A549 (cell line): ENCODE measurements at regions not wholly inside any gene's neighbourhood (a gene's known extent, or its start where the extent isn't known, plus 50 kb on each side); places are given as distances from the start of the nearest gene placed in this dataset.

ENCODE experiments used
- ATAC-seq, 2 experiments: fragments of 200-7000 bp in 1 of 2; fragments of >200 bp in 1 of 2; cut with Nextera tagmentation in 1 of 2; cut with Tn5 transposase in 1 of 2; 3 replicates each; pipeline versions ENCODE4 v1.8.0 to v1.9.1; 2018 to 2020; ENCODE audit warnings: mild to moderate bottlenecking in 1 of 2, moderate library complexity in 1 of 2
- CTCF ChIA-PET: fragments of 300-600 bp; sonication (Branson Sonifier 250); formaldehyde crosslinking; extraction: SDS; loops from one replicate; lab custom pipeline; 2021; ENCODE audit warnings: antibody characterized with exemption, inconsistent platforms; lab: Yijun Ruan, JAX
- POLR2A ChIA-PET: fragments of 350-600 bp; formaldehyde crosslinking; extraction: SDS; loops from one replicate; lab custom pipeline; 2021; ENCODE audit warnings: antibody characterized with exemption, inconsistent platforms; lab: Yijun Ruan, JAX
- DNase-seq, 2 experiments: peaks; one replicate each; pipeline versions ENCODE4 v3.0.0 to v3.0.0-alpha.2; 2011 to 2016; ENCODE audit warnings: low read depth in 1 of 2, low spot score in 1 of 2
- FAIRE-seq: peaks from 2 replicates; lab custom pipeline; 2011; peaks lifted over from hg19 to GRCh38; lab: Jason Lieb, UNC
- H3K27ac ChIP-seq, 2 experiments: fragments of >200 bp; sonication (Bioruptor Twin); formaldehyde crosslinking; 3 replicates each; pipeline ENCODE4 v1.5.1; 2016 to 2017
- H3K4me1 ChIP-seq: fragments of >200 bp; sonication (Bioruptor Twin); formaldehyde crosslinking; 3 replicates; pipeline ENCODE4 v1.6.1; 2016
- H3K4me2 ChIP-seq: fragments of >200 bp; sonication (Bioruptor Twin); formaldehyde crosslinking; 3 replicates; pipeline ENCODE4 v1.6.1; 2016
- H3K4me3 ChIP-seq: fragments of >200 bp; sonication (Bioruptor Twin); formaldehyde crosslinking; 3 replicates; pipeline ENCODE4 v1.5.1; 2016
- H3K9me3 ChIP-seq: fragments of >200 bp; sonication (Bioruptor Twin); formaldehyde crosslinking; 3 replicates; pipeline ENCODE4 v1.6.1; 2016
- BHLHE40 ChIP-seq: IDR thresholded peaks from 2 replicates; pipeline ENCODE4 v1.6.1; 2012; ENCODE audit warnings: low read depth, low read length, inconsistent platforms
- CBX2 ChIP-seq: fragments of 200-600 bp; sonication (generic); IDR thresholded peaks from 2 replicates; pipeline ENCODE4 v1.6.1; 2016; ENCODE audit warnings: low read depth, mild to moderate bottlenecking, borderline replicate concordance
- CBX8 ChIP-seq: fragments of 200-600 bp; sonication (generic); IDR thresholded peaks from 2 replicates; pipeline ENCODE4 v1.6.1; 2016
- CEBPB ChIP-seq, 2 experiments: fragments of >200 bp in 1 of 2; sonication (Bioruptor Twin) in 1 of 2; formaldehyde crosslinking in 1 of 2; IDR thresholded peaks; 2 replicates each; pipeline ENCODE4 v1.6.1; 2012 to 2016
- EHF ChIP-seq: fragments of 250-450 bp; sonication (Bioruptor Pico); IDR thresholded peaks from 2 replicates; pipeline ENCODE4 v1.5.0; 2020; ENCODE audit warnings: mild to moderate bottlenecking
- HEYL ChIP-seq: fragments of 250-450 bp; sonication (Bioruptor Pico); IDR thresholded peaks from 2 replicates; pipeline ENCODE4 v1.8.0; 2021; ENCODE audit warnings: mild to moderate bottlenecking, moderate library complexity
- HOXB13 ChIP-seq: fragments of 250-450 bp; sonication (Bioruptor Pico); IDR thresholded peaks from 2 replicates; pipeline ENCODE4 v1.5.0; 2020; ENCODE audit warnings: low read depth, mild to moderate bottlenecking, moderate library complexity
- JUN ChIP-seq, 2 experiments: fragments of >200 bp; sonication (Bioruptor Twin); formaldehyde crosslinking; IDR thresholded peaks; 2 replicates in 1 of 2; 3 replicates in 1 of 2; pipeline ENCODE4 v1.6.1; 2016 to 2017
- KDM1A ChIP-seq: fragments of 200-600 bp; sonication (generic); IDR thresholded peaks from 2 replicates; pipeline ENCODE4 v1.6.1; 2016; ENCODE audit warnings: low read depth, mild to moderate bottlenecking
- MAFK ChIP-seq: fragments of 450-650 bp; IDR thresholded peaks from 2 replicates; pipeline ENCODE4 v1.6.1; 2014; ENCODE audit not compliant: partially characterized antibody
- NFE2L2 ChIP-seq: fragments of 150-350 bp; conservative IDR thresholded peaks from 2 replicates; pipeline ENCODE4 v1.6.1; 2014; ENCODE audit warnings: low read length
- NPAS2 ChIP-seq: fragments of 250-450 bp; sonication (Bioruptor Pico); IDR thresholded peaks from 2 replicates; pipeline ENCODE4 v1.8.0; 2022; ENCODE audit warnings: mild to moderate bottlenecking, moderate library complexity, borderline replicate concordance
- PHF8 ChIP-seq: fragments of 200-600 bp; sonication (generic); IDR thresholded peaks from 2 replicates; pipeline ENCODE4 v1.6.1; 2016; ENCODE audit warnings: low read depth, mild to moderate bottlenecking, antibody characterized with exemption, moderate library complexity, borderline replicate concordance
- POLR2A ChIP-seq: IDR thresholded peaks from 2 replicates; pipeline ENCODE4 v1.6.1; 2012; ENCODE audit warnings: mild to moderate bottlenecking, low read length
- RAD21 ChIP-seq, 2 experiments: fragments of >200 bp in 1 of 2; sonication (Bioruptor Twin) in 1 of 2; formaldehyde crosslinking in 1 of 2; IDR thresholded peaks in 1 of 2; conservative IDR thresholded peaks in 1 of 2; 2 replicates in 1 of 2; 3 replicates in 1 of 2; pipeline ENCODE4 v1.6.1; 2012 to 2018; ENCODE audit warnings: inconsistent platforms in 1 of 2
- RCOR1 ChIP-seq: fragments of 150-350 bp; IDR thresholded peaks from 2 replicates; pipeline ENCODE4 v1.6.1; 2014; ENCODE audit warnings: antibody characterized with exemption, low read length, low read depth
- RFX5 ChIP-seq: fragments of 450-650 bp; IDR thresholded peaks from 2 replicates; pipeline ENCODE4 v1.7.1; 2014; ENCODE audit warnings: antibody characterized with exemption, mild to moderate bottlenecking, moderate library complexity
- RNF2 ChIP-seq: fragments of 200-600 bp; sonication (generic); IDR thresholded peaks from 2 replicates; pipeline ENCODE4 v1.6.1; 2016; ENCODE audit warnings: low read depth, mild to moderate bottlenecking, antibody characterized with exemption, moderate library complexity, borderline replicate concordance
- SMC3 ChIP-seq: fragments of >200 bp; sonication (Bioruptor Twin); formaldehyde crosslinking; IDR thresholded peaks from 3 replicates; pipeline ENCODE4 v1.6.1; 2018; ENCODE audit warnings: inconsistent platforms
- SREBF2 ChIP-seq: fragments of 450-650 bp; IDR thresholded peaks from 2 replicates; pipeline ENCODE4 v1.6.1; 2014; ENCODE audit warnings: mild to moderate bottlenecking, moderate library complexity
- TFCP2L1 ChIP-seq: fragments of 250-450 bp; sonication (Bioruptor Pico); IDR thresholded peaks from 2 replicates; pipeline ENCODE4 v1.5.0; 2021; ENCODE audit warnings: mild to moderate bottlenecking
- ZFP36 ChIP-seq: fragments of 450-650 bp; IDR thresholded peaks from 2 replicates; pipeline ENCODE4 v1.6.1; 2014; ENCODE audit warnings: borderline replicate concordance; ENCODE audit not compliant: partially characterized antibody
- WGBS: methylation state at CpG from one replicate; pipeline ENCODE4 v1.1.6; 2017; ENCODE audit errors: missing lambda C conversion rate; 5-methylcytosine and 5-hydroxymethylcytosine counted together
- TF ChIP-seq, protein P1 (sequence below): IDR thresholded peaks from 2 replicates; pipeline ENCODE4 v1.6.1; 2012
- TF ChIP-seq, protein P2 (sequence below): fragments of >200 bp; sonication (Bioruptor Twin); formaldehyde crosslinking; IDR thresholded peaks from 2 replicates; pipeline ENCODE4 v1.6.1; 2016
- TF ChIP-seq, protein P3 (sequence below): IDR thresholded peaks from 2 replicates; pipeline ENCODE4 v1.6.1; 2012
- TF ChIP-seq, protein P4 (sequence below): fragments of 200-600 bp; sonication (generic); IDR thresholded peaks from 2 replicates; pipeline ENCODE4 v1.6.1; 2016; ENCODE audit warnings: antibody characterized with exemption, mild to moderate bottlenecking, moderate library complexity

DNA sequence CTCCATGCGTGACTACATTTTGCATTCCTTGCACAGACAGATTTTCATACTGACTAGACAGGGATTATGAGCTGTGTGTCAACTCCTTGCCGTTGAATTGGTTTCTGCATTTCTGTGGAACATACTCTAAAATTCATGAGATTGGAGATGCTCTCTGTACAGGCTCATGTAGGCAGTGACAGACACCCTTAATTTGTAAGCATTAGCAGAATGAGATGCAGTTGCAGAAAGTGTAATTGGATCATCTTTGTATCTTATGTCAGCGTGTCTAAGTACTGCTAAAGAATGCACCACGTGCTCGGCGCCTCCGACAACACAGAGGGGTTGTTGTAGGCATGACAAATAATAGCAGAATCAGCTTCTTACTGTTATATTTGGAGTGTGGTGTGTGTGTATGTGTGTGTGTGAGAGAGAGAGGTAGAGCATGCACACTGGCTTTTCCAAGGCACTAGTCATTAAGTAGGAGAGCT lies 212.4 kb downstream of the CMPK2 start:
- no peaks in the 10 kb centered on the region for H3K4me1 ChIP-seq
- WGBS: 10% methylated on average over 7 of the region's 7 CpGs
- POLR2A ChIA-PET: no interaction called here
- H3K27ac ChIP-seq: no peak overlapping the region
- CTCF ChIA-PET: no interaction called here
- no peak for TF ChIP-seq SMC3
- TF ChIP-seq POLR2A: no peak
- no peak for TF ChIP-seq EHF (CRISPR knock-in tag)
- no peak for TF ChIP-seq CEBPB (IDR thresholded peaks at IDR 0.05)
- TF ChIP-seq CBX2: no peak
- no peak for TF ChIP-seq CBX8
- no peak for TF ChIP-seq RFX5
- ATAC-seq: no peak
- no peak for DNase-seq
- H3K9me3 ChIP-seq: no peaks in the 10 kb centered on the region
- H3K4me2 ChIP-seq: no peak overlapping the region
- no peak for FAIRE-seq
- H3K4me3 ChIP-seq: no peak overlapping the region

DNA sequence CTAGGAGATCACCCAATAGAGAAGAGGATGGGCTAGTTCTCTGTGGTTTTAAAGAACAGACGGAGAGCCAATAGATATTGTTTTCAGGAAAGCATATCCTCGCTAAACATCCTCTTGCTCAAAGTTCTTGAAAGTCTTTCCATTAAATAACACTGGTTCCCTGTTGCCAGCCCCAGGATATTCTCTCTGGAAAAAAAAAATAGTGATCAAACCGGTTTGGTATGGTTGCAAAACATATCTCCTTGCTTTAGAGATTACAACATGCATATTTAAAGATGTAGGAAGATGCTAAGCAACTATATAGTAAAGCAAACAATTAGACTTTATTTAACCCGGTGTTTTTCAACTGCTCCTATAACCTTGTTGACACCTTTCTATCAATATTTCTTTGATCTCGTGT lies 211.4 kb downstream of the CMPK2 start:
- TF ChIP-seq ZFP36 (no peak), CBX2 (no peak), EHF (CRISPR knock-in tag) (no peak), RAD21 (conservative IDR thresholded peaks at IDR 0.05 in 1 of 2, IDR thresholded peaks at IDR 0.05 in 1 of 2) (no peak), NFE2L2 (no peak), KDM1A (no peak), BHLHE40 (no peak)
- TF ChIP-seq, protein P1, sequence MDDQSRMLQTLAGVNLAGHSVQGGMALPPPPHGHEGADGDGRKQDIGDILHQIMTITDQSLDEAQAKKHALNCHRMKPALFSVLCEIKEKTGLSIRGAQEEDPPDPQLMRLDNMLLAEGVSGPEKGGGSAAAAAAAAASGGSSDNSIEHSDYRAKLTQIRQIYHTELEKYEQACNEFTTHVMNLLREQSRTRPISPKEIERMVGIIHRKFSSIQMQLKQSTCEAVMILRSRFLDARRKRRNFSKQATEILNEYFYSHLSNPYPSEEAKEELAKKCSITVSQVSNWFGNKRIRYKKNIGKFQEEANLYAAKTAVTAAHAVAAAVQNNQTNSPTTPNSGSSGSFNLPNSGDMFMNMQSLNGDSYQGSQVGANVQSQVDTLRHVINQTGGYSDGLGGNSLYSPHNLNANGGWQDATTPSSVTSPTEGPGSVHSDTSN: no peak
- TF ChIP-seq, protein P2, sequence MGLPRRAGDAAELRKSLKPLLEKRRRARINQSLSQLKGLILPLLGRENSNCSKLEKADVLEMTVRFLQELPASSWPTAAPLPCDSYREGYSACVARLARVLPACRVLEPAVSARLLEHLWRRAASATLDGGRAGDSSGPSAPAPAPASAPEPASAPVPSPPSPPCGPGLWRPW: no peak
- TF ChIP-seq, protein P3, sequence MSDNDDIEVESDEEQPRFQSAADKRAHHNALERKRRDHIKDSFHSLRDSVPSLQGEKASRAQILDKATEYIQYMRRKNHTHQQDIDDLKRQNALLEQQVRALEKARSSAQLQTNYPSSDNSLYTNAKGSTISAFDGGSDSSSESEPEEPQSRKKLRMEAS: no peak
- POLR2A ChIA-PET: no interaction called here
- Histone ChIP-seq H3K27ac (no peak overlapping the region), H3K9me3 (no peaks in the 10 kb centered on the region), H3K4me2 (no peak overlapping the region), H3K4me1 (no peaks in the 10 kb centered on the region), H3K4me3 (no peak overlapping the region)
- 2% methylated on average over 5 of the region's 5 CpGs for WGBS
- no peak for ATAC-seq
- CTCF ChIA-PET: no interaction called here
- FAIRE-seq: no peak
- no peak for DNase-seq

DNA sequence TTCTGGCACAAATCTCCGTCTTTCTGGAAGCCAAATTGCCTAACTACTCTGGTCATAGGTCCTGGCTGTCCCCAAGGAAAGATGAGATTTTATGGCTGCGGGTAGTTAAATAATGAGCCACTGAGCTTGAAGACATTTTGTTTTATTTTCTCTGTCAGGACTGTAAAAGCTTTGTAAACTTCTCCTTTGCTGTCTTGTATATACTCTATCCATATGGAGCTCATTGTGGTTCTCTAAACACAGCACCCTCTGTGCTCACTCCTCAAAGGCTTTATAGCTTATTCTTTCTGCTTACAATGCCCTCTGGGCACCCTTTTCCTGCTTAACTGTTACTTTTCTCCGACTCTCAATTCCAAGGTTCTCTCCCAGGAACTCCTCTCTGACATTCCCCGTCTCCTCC lies 209.1 kb downstream of the CMPK2 start:
- POLR2A ChIA-PET: no interaction called here
- Histone ChIP-seq H3K4me3 (no peak overlapping the region), H3K27ac (no peak overlapping the region), H3K9me3 (no peaks in the 10 kb centered on the region), H3K4me2 (no peak overlapping the region), H3K4me1 (no peaks in the 10 kb centered on the region)
- CTCF ChIA-PET: no interaction called here
- FAIRE-seq (no peak), DNase-seq (no peak), ATAC-seq (no peak)
- TF ChIP-seq HOXB13 (CRISPR knock-in tag): no peak
- TF ChIP-seq JUN (IDR thresholded peaks at IDR 0.05): no peak
- no peak for TF ChIP-seq SMC3
- TF ChIP-seq, protein P1: no peak
- TF ChIP-seq, protein P3: no peak
- no peak for TF ChIP-seq HEYL (CRISPR knock-in tag)
- 6% methylated on average over 4 of the region's 4 CpGs for WGBS

DNA sequence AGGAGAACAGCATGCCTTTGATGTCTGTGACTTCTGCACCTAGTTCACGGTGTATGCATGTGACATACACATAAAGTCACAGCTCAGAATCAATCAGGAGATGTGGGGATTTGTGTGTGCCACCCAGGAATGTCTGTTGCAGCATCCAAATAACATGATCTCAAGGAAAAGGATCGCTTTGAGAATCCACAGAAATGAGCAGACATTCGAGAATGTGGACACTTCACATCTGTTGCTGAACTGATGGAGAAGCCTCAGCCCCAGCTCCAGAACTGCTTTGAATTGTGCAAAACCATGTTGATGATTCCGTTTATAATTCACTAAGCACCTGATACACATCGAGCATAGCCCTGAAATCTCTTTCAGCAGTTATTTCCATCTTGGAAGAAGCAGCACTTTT lies 208.6 kb downstream of the CMPK2 start:
- FAIRE-seq (no peak), DNase-seq (no peak), ATAC-seq (no peak)
- Histone ChIP-seq H3K4me2 (no peak overlapping the region), H3K4me1 (no peaks in the 10 kb centered on the region), H3K4me3 (no peak overlapping the region), H3K9me3 (no peaks in the 10 kb centered on the region), H3K27ac (no peak overlapping the region)
- ChIA-PET POLR2A (no interaction called here), CTCF (no interaction called here)
- under 1% methylated on average over 4 of the region's 5 CpGs for WGBS
- no peak for TF ChIP-seq TFCP2L1
- no peak for TF ChIP-seq SREBF2
- no peak for TF ChIP-seq RCOR1
- TF ChIP-seq SMC3: no peak
- TF ChIP-seq, protein P4, sequence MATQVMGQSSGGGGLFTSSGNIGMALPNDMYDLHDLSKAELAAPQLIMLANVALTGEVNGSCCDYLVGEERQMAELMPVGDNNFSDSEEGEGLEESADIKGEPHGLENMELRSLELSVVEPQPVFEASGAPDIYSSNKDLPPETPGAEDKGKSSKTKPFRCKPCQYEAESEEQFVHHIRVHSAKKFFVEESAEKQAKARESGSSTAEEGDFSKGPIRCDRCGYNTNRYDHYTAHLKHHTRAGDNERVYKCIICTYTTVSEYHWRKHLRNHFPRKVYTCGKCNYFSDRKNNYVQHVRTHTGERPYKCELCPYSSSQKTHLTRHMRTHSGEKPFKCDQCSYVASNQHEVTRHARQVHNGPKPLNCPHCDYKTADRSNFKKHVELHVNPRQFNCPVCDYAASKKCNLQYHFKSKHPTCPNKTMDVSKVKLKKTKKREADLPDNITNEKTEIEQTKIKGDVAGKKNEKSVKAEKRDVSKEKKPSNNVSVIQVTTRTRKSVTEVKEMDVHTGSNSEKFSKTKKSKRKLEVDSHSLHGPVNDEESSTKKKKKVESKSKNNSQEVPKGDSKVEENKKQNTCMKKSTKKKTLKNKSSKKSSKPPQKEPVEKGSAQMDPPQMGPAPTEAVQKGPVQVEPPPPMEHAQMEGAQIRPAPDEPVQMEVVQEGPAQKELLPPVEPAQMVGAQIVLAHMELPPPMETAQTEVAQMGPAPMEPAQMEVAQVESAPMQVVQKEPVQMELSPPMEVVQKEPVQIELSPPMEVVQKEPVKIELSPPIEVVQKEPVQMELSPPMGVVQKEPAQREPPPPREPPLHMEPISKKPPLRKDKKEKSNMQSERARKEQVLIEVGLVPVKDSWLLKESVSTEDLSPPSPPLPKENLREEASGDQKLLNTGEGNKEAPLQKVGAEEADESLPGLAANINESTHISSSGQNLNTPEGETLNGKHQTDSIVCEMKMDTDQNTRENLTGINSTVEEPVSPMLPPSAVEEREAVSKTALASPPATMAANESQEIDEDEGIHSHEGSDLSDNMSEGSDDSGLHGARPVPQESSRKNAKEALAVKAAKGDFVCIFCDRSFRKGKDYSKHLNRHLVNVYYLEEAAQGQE: no peak
- TF ChIP-seq HEYL (CRISPR knock-in tag): no peak
- no peak for TF ChIP-seq RNF2
- TF ChIP-seq NPAS2 (CRISPR knock-in tag): no peak
- TF ChIP-seq MAFK: no peak
- TF ChIP-seq PHF8: no peak
